ENCODE measurements at regions not wholly inside any gene's neighbourhood (a gene's known extent, or its start where the extent isn't known, plus 50 kb on each side); places are given as distances from the start of the nearest gene placed in this dataset.

DNA sequence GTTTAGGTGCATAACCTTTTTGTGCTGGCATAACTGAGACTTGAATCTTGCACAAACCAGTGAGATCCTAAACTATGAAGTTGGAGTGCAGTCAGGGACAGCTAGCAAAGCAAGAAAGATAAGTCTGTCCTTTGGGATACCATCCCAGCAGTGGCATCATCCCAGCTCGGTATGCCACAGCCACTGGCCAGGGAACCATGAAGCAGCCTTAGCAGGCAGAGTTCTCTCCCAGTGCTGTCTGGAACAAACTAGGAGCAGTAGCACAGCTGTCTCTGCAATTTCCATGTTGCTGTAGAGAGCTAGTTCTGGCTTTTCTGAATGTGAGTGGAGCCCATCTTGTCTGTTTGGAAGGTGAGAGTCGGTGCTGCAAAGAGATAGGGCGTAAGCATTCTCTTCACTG, 130.3 kb downstream of the DTWD1 start:
- DNase-seq (ENCODE audit: low read depth), result no peak
- H3K4me3 ChIP-seq (replicated peaks; ENCODE audit: low read depth, low read length), result no peak overlapping the region
- TF ChIP-seq, protein P1, sequence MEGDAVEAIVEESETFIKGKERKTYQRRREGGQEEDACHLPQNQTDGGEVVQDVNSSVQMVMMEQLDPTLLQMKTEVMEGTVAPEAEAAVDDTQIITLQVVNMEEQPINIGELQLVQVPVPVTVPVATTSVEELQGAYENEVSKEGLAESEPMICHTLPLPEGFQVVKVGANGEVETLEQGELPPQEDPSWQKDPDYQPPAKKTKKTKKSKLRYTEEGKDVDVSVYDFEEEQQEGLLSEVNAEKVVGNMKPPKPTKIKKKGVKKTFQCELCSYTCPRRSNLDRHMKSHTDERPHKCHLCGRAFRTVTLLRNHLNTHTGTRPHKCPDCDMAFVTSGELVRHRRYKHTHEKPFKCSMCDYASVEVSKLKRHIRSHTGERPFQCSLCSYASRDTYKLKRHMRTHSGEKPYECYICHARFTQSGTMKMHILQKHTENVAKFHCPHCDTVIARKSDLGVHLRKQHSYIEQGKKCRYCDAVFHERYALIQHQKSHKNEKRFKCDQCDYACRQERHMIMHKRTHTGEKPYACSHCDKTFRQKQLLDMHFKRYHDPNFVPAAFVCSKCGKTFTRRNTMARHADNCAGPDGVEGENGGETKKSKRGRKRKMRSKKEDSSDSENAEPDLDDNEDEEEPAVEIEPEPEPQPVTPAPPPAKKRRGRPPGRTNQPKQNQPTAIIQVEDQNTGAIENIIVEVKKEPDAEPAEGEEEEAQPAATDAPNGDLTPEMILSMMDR (IDR thresholded peaks at IDR 0.05; ENCODE audit: low read length, missing control alignments), result no peak

DNA sequence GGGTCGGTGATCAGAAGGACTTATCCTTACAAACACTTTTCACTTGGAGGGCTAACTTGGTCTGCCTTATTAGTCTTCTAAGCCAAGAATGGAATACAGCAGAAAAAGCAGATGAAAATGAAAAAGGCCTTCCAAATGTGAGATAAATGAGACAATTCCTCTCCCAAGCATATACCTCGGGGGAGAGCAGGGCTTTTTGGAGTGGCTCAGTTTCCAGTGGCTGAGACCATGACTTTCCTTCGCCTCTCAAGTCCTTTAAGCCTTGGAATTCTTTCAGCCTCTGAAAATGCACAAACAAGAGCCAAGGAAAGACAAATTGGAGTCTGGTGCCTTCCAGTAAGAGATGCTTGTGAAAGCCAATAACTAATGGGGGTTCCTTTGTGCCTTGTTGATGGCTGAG, 130.9 kb downstream of the DTWD1 start:
- no peak for DNase-seq (ENCODE audit: low read depth)
- no peak overlapping the region for H3K4me3 ChIP-seq (replicated peaks; ENCODE audit: low read depth, low read length)
- TF ChIP-seq, protein P1 (IDR thresholded peaks at IDR 0.05; ENCODE audit: low read length, missing control alignments), result no peak

DNA sequence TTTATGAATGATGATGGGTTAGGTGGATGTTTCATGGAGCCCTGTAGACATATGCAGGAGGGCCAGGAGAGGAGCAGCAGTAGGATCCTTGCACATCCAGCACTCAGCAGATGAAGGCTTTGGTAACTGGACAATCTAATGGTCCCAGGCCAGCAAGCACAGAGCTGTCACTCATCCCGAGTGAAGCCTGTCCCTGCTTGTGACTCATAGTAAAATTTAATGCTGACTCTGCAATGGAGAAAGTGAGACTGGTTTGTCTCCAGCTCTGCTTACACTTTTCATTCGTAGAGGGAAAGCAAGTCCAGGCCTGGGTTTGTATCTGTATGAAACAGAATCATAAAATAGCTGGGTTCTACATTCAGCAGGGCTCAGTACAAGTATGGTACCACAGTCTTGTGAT, 131.7 kb downstream of the DTWD1 start:
- TF ChIP-seq, protein P1 (IDR thresholded peaks at IDR 0.05; ENCODE audit: low read length, missing control alignments), result no peak
- no peak for DNase-seq (ENCODE audit: low read depth)

DNA sequence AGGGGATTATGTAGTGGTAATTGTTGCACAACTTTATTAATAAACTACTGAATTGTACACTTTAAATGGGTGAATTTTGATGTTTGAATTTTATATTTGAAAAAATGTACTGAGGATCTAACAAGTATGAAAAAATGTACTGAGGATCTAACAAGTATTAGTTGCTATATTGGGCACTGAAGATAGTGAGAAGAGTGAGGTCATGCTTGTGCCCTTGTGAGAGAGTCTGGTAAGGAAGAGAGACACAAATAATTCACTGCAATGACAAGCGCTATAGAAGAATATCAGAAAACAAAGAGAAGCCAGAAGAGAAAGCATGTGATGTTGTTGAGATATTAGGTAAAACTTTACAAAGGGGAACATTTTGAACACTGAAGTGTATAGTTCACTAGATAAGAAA, 137.6 kb downstream of the DTWD1 start:
- TF ChIP-seq, protein P1 (IDR thresholded peaks at IDR 0.05; ENCODE audit: low read length, missing control alignments), result no peak
- no peak overlapping the region for H3K4me3 ChIP-seq (replicated peaks; ENCODE audit: low read depth, low read length)
- DNase-seq (ENCODE audit: low read depth), result no peak

More for the DNA sequence above, 131.7 kb downstream of the DTWD1 start:
- no peak overlapping the region for H3K4me3 ChIP-seq (replicated peaks; ENCODE audit: low read depth, low read length)

DNA sequence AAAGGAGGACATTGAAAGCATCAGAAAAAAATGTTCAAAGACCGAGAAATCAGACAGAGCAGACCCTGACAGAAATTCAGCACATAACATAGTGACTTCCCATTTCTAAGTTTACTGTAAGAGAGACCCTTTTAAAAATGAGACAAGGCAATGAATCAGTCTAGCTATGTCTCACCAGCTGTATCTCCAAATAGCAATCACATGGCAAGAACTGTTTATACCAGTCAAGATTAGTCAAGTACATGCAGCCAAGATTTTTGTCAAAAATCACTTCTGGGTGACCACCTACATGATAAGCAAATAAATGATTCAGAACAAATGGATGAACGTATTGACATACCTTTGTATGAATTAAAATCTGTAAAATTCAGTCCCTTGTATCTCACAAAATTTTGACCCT, 138.0 kb downstream of the DTWD1 start:
- H3K4me3 ChIP-seq (replicated peaks; ENCODE audit: low read depth, low read length), result no peak overlapping the region
- no peak for DNase-seq (ENCODE audit: low read depth)
- TF ChIP-seq, protein P1 (IDR thresholded peaks at IDR 0.05; ENCODE audit: low read length, missing control alignments), result no peak

DNA sequence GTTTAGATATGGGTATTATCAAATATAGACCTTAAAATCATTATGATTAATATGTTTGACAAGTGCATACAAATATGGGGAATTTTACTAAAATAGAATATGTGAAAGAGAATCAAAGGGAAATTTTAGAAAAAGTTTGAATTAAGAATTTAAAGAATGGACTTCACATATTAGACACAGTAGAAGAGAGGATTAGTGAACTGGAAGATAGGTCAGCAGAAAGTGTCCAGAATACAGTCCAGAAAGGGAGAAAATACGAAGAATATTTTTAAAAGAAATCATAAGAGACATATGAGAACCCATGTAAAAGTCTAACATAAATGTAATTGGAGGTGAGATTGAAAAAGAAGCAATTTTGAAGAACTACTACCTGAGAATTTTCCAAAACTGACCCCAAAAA, 139.9 kb downstream of the DTWD1 start:
- H3K4me3 ChIP-seq (replicated peaks; ENCODE audit: low read depth, low read length), result no peak overlapping the region
- TF ChIP-seq, protein P1 (IDR thresholded peaks at IDR 0.05; ENCODE audit: low read length, missing control alignments), result no peak
- DNase-seq (ENCODE audit: low read depth), result no peak

DNA sequence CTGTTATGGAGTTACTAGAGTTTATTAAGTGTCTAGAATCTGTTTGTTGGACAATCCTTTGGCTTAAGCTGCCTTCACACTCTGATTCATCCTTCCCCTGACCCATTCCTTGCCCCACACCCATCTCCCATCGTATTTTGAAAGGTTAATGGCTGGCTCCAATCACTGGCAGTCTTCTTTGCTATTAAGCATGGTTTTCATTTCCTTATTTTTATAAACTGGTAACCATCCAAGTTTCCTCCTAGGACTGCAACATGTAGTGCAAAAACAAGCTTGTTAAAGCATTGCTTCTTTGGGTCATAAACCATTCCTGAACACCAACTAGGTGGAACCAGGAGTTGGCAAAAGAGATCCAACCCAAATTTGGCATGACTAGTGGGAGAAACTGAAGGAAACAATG, 148.4 kb downstream of the DTWD1 start:
- TF ChIP-seq, protein P1 (IDR thresholded peaks at IDR 0.05; ENCODE audit: low read length, missing control alignments), result no peak
- no peak for DNase-seq (ENCODE audit: low read depth)
- H3K4me3 ChIP-seq (replicated peaks; ENCODE audit: low read depth, low read length), result no peak overlapping the region
